ENCODE measurements at regions not wholly inside any gene's neighbourhood (a gene's known extent, or its start where the extent isn't known, plus 50 kb on each side); places are given as distances from the start of the nearest gene placed in this dataset.
"Not testable (repeated sequence)": the region's sequence is repeated elsewhere in the genome, so short reads cannot be mapped to it uniquely, and the experiment has no call there.

DNA sequence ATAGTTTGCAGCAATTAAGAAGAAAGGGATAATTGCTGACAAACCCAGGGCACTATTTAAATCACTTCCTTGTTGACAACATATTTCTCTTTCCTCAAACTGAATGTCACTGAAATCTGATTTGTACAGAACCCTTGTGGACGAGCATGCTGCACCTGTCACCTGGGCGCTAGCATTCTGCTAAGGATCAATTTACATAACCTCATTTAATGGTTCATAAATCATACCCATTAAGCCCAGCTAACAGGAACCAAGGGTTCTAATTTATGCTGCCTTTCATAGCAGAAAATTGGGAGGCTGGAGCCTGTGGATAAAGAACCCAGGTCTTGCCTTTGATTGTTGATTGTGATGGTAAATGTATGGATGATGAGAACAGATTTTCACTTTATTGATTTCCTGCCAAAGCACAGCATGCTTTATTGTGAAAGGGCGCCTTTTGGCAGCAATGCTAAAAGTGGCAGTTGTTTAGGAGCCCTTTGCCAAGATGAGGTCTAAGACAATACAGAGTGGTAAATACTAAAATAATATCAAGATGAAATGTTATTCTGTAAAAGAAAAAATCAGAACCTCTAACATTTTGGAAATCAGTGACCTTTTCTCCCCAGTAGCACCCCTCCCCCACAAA is 95.4 kb downstream of the NKX2-1 start:
- DNase-seq = no peak
- H3K9me3 ChIP-seq (ENCODE audit: control insufficient read depth in 4 of 4, insufficient read depth in 3 of 4, low read length in 3 of 4) = peaks cover 0 to 2% (median 0%) of the 10 kb centered on the region in 4 donors
- no peaks in the 10 kb centered on the region for H3K36me3 ChIP-seq (ENCODE audit: control insufficient read depth in 4 of 4, insufficient read depth in 4 of 4, low read length in 4 of 4)
- 65 to 73% methylated on average over 3 of the region's 3 CpGs for WGBS, 2 donors
- H3K4me3 ChIP-seq = no peak overlapping the region
- no peak overlapping the region for H3K27ac ChIP-seq (ENCODE audit: low read depth in 1 of 2, low read length in 1 of 2)
- H3K9ac ChIP-seq (ENCODE audit: insufficient read depth in 1 of 2, low read length in 2 of 2) = no peak overlapping the region
- no peaks in the 10 kb centered on the region for H3K27me3 ChIP-seq (ENCODE audit: control insufficient read depth in 3 of 3, insufficient read depth in 3 of 3, low read length in 2 of 3)
- TF ChIP-seq, protein P1, sequence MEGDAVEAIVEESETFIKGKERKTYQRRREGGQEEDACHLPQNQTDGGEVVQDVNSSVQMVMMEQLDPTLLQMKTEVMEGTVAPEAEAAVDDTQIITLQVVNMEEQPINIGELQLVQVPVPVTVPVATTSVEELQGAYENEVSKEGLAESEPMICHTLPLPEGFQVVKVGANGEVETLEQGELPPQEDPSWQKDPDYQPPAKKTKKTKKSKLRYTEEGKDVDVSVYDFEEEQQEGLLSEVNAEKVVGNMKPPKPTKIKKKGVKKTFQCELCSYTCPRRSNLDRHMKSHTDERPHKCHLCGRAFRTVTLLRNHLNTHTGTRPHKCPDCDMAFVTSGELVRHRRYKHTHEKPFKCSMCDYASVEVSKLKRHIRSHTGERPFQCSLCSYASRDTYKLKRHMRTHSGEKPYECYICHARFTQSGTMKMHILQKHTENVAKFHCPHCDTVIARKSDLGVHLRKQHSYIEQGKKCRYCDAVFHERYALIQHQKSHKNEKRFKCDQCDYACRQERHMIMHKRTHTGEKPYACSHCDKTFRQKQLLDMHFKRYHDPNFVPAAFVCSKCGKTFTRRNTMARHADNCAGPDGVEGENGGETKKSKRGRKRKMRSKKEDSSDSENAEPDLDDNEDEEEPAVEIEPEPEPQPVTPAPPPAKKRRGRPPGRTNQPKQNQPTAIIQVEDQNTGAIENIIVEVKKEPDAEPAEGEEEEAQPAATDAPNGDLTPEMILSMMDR (IDR thresholded peaks at IDR 0.05; ENCODE audit: control extremely low read depth, extremely low read depth) = no peak
- no peak for ATAC-seq (ENCODE audit: insufficient read depth, low FRiP score)
- peaks cover 0 to 4% (median 0%) of the 10 kb centered on the region in 5 donors for H3K4me1 ChIP-seq (ENCODE audit: control insufficient read depth in 5 of 5, insufficient read depth in 5 of 5, low read length in 5 of 5)

DNA sequence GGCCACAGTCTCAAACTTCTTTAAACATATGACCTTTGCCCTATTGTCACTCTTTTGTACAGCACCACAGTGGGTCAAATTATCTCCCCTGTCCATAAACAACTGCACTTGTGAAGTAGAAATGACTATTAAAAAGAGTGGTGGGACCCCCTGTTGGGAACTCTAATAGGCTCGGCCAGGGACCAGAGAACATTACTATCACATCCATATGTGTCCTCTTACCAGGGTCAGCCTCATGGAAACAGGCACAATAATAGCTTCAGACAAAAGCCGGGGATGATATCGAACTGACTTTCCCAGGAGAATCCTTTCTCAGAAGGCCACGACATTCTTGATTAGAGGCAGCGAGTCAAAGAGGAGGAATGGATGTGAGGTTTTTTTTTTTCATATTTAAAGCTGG is 96.6 kb downstream of the NKX2-1 start:
- Histone ChIP-seq H3K27me3 (ENCODE audit: control insufficient read depth in 3 of 3, insufficient read depth in 3 of 3, low read length in 2 of 3) (no peaks in the 10 kb centered on the region), H3K27ac (ENCODE audit: low read depth in 1 of 2, low read length in 1 of 2) (no peak overlapping the region), H3K9me3 (ENCODE audit: control insufficient read depth in 4 of 4, insufficient read depth in 3 of 4, low read length in 3 of 4) (peaks cover 0 to 2% (median 0%) of the 10 kb centered on the region in 4 donors), H3K9ac (ENCODE audit: insufficient read depth in 1 of 2, low read length in 2 of 2) (no peak overlapping the region), H3K4me3 (no peak overlapping the region), H3K4me1 (ENCODE audit: control insufficient read depth in 5 of 5, insufficient read depth in 5 of 5, low read length in 5 of 5) (peaks cover 0 to 4% (median 0%) of the 10 kb centered on the region in 5 donors), H3K36me3 (ENCODE audit: control insufficient read depth in 4 of 4, insufficient read depth in 4 of 4, low read length in 4 of 4) (no peaks in the 10 kb centered on the region)
- TF ChIP-seq, protein P1 (IDR thresholded peaks at IDR 0.05; ENCODE audit: control extremely low read depth, extremely low read depth) = no peak
- ATAC-seq (ENCODE audit: insufficient read depth, low FRiP score) (no peak), DNase-seq (no peak)
- WGBS, 2 donors = 70 to 73% methylated on average over 5 of the region's 5 CpGs

DNA sequence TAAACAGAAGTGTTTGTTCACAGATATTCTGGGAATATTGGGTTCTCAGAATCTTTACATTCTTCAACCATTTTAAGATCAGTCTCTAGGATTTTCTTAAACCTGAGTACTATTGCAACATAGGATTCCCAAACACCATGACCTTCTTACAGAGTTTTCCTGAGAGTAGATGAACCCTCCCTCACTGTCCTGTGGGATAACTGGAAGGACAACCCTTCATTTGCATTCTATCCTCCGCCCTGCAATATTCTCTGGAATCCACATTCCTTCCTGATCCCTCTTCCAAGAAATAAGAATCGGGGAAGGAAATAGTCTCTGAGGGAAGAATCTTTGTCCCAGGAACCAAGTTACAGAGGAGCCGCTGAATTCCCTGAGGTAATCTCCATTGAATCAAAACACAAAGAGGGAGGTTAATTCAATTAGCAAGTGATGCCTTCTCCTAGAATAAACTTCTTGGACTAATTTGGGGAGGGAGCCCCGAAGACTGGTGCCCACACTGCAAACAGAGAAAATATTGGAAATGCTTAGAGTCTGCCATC is 99.8 kb upstream of the MBIP start:
- no peaks in the 10 kb centered on the region for H3K9me3 ChIP-seq (ENCODE audit: control insufficient read depth in 4 of 4, insufficient read depth in 3 of 4, low read length in 3 of 4)
- H3K27ac ChIP-seq (ENCODE audit: low read depth in 1 of 2, low read length in 1 of 2) = no peak overlapping the region
- H3K9ac ChIP-seq (ENCODE audit: insufficient read depth in 1 of 2, low read length in 2 of 2) = no peak overlapping the region
- no peak for ATAC-seq (ENCODE audit: insufficient read depth, low FRiP score)
- TF ChIP-seq, protein P1 (IDR thresholded peaks at IDR 0.05; ENCODE audit: control extremely low read depth, extremely low read depth) = no peak
- no peak overlapping the region for H3K4me3 ChIP-seq
- H3K4me1 ChIP-seq (ENCODE audit: control insufficient read depth in 5 of 5, insufficient read depth in 5 of 5, low read length in 5 of 5) = peaks cover 0 to 4% (median 0%) of the 10 kb centered on the region in 5 donors
- no peak for DNase-seq
- H3K36me3 ChIP-seq (ENCODE audit: control insufficient read depth in 4 of 4, insufficient read depth in 4 of 4, low read length in 4 of 4) = no peaks in the 10 kb centered on the region
- 77 to 87% methylated on average over 4 of the region's 4 CpGs for WGBS, 2 donors
- no peaks in the 10 kb centered on the region for H3K27me3 ChIP-seq (ENCODE audit: control insufficient read depth in 3 of 3, insufficient read depth in 3 of 3, low read length in 2 of 3)

DNA sequence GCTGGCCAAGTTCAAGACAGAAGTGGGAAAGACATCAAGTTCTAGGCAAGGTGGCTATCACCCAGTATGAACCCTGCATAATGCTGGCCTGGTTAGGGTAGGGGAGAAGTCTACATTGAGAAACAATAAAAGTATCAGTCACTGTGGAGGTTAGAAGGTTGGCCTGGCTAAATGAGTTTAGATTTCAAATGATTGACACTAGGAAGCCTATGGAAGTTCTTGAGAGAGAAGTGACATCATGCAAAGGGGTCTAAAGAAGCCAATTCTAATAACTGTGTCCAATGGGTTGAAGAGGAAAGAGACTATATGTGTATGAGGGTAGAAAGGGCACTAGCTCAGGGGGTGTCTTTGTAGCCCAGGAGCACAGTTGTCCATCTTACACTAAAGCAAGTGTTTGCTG is 98.5 kb upstream of the MBIP start:
- TF ChIP-seq, protein P1 (IDR thresholded peaks at IDR 0.05; ENCODE audit: control extremely low read depth, extremely low read depth) = no peak
- Histone ChIP-seq H3K4me3 (no peak overlapping the region), H3K36me3 (ENCODE audit: control insufficient read depth in 4 of 4, insufficient read depth in 4 of 4, low read length in 4 of 4) (no peaks in the 10 kb centered on the region), H3K9me3 (ENCODE audit: control insufficient read depth in 4 of 4, insufficient read depth in 3 of 4, low read length in 3 of 4) (no peaks in the 10 kb centered on the region), H3K27ac (ENCODE audit: low read depth in 1 of 2, low read length in 1 of 2) (no peak overlapping the region), H3K27me3 (ENCODE audit: control insufficient read depth in 3 of 3, insufficient read depth in 3 of 3, low read length in 2 of 3) (no peaks in the 10 kb centered on the region), H3K4me1 (ENCODE audit: control insufficient read depth in 5 of 5, insufficient read depth in 5 of 5, low read length in 5 of 5) (peaks cover 0 to 4% (median 0%) of the 10 kb centered on the region in 5 donors), H3K9ac (ENCODE audit: insufficient read depth in 1 of 2, low read length in 2 of 2) (no peak overlapping the region)
- no peak for ATAC-seq (ENCODE audit: insufficient read depth, low FRiP score)
- no peak for DNase-seq

DNA sequence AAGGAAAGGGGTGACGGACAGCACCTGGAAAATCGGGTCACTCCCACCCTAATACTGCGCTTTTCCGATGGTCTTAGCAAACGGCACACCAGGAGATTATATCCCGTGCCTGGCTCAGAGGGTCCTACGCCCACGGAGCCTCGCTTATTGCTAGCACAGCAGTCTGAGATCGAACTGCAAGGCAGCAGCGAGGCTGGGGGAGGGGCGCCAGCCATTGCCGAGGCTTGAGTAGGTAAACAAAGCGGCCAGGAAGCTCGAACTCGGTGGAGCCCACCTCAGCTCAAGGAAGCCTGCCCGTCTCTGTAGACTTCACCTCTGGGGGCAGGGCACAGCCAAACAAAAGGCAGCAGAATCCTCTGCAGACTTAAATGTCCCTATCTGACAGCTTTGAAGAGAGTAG is 91.5 kb upstream of the MBIP start:
- H3K36me3 ChIP-seq (ENCODE audit: control insufficient read depth in 4 of 4, insufficient read depth in 4 of 4, low read length in 4 of 4); ATAC-seq (ENCODE audit: insufficient read depth, low FRiP score); H3K9ac ChIP-seq (ENCODE audit: insufficient read depth in 1 of 2, low read length in 2 of 2); H3K27me3 ChIP-seq (ENCODE audit: control insufficient read depth in 3 of 3, insufficient read depth in 3 of 3, low read length in 2 of 3); H3K4me1 ChIP-seq (ENCODE audit: control insufficient read depth in 5 of 5, insufficient read depth in 5 of 5, low read length in 5 of 5); H3K9me3 ChIP-seq (ENCODE audit: control insufficient read depth in 4 of 4, insufficient read depth in 3 of 4, low read length in 3 of 4); H3K27ac ChIP-seq (ENCODE audit: low read depth in 1 of 2, low read length in 1 of 2); H3K4me3 ChIP-seq; DNase-seq: not testable (repeated sequence)
- WGBS, 2 donors = 91 to 92% methylated on average over 17 of the region's 17 CpGs

Measured in lung (tissue), 11 donors.